ENCODE measurements at regions not wholly inside any gene's neighbourhood (a gene's known extent, or its start where the extent isn't known, plus 50 kb on each side); places are given as distances from the start of the nearest gene placed in this dataset.
"Not testable (repeated sequence)": the region's sequence is repeated elsewhere in the genome, so short reads cannot be mapped to it uniquely, and the experiment has no call there.

DNA sequence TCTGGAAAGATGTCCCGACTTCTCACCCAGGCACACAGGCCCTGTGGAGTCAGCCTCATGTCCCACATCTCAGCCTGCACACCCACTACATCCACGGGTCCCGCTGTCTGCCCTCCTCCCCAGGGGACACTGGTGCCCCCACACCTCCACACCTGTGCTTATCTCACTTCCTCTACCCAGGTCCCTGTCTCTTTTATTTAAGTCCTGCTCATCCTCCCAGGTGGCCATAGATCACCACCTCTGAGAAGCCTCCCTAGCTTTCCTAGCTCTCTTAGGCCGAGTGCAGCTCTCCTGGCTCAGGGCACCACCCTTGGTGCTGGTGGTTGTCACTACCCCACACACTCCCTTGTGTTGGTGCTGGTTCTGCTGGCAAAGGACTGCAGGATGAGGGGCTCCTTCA lies 143.6 kb upstream of the PITX1 start:
- no peak for DNase-seq

DNA sequence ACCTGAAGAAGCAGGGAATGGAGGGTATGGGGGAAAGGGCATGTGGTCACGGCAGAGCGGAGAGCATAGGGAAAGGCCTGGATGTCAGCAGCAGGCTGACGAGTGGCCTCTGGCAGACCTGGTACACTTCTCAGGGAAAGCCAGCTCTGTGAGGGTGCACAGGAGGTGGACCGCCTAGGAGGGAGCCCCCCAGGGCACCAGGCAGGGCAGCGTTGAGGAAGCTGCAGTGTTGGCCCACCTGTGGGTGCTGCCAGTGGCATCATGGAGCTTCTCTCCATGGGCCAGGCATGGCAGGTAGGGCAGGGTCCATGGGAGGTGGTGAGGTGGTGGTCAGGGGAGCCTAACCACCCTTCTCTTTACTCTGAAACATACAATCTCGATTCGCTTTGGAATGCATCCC lies 143.0 kb upstream of the PITX1 start:
- DNase-seq: no peak

DNA sequence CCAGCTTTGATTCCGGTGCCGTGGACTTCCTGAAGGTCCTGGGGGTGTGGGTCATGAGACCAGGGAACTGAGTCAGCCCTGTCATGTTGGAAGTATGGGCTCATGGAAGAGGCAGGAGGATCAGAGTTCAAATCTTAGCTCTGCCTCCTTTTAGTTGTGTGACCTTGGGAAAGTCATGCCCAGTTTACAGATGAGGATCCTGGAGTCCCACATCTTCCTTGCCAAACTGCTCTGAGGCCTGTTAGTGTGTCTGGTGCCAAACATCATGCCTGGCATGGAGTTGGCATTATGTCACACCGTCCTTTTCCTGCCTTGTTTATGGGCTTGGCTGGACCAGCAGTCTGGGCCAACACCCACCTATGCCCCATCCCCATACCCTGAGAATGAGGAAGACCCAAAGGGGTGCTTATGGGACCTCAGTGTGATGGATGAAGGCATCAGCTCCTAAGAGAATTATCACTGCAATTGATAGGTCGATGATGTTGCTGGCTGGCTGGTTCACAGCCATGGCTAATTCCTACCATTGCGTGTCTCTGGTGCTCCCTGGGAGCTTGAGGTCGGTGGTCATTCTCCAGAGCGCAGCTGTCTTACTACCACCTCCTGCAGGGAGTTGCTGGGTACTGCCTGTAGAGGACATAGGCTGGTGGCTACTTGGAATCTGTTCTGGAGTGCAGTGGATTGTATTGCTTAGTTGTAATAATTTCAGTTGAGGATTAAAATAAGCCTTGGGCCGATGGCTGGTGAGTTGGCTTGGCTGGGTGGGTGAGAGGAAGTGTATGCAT lies 140.5 kb upstream of the PITX1 start:
- no peak for DNase-seq

DNA sequence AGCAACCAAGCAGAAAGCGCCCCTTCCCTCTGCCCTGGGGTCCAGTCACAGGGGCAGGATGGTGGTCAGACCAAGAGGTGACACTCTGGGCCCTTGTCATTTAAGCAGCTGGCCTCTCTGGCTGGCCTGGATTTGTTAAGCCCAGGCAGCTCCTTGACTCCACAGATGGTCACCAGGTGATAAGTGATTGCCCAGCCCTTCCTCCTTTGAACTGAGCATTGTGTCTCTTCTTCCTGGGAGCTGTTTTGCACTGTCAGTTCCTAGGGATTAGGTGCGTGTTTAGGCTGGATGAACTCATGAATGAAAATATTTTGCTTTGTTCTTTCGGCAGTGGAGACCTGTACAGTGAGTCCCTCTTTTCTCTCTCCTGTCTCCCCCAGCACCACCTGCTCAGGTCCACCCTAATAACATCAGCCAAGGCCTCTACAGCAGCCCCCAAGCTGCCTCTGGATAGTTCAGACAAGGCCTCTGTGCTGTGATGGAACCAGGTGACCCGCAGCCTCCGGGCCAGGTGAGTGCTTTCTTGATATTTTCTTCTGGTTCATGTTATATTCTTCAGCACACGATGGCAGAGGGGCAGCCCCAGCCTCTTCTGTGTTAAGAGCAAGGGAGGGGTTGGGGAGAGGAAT lies 139.7 kb upstream of the PITX1 start:
- no peak for DNase-seq

DNA sequence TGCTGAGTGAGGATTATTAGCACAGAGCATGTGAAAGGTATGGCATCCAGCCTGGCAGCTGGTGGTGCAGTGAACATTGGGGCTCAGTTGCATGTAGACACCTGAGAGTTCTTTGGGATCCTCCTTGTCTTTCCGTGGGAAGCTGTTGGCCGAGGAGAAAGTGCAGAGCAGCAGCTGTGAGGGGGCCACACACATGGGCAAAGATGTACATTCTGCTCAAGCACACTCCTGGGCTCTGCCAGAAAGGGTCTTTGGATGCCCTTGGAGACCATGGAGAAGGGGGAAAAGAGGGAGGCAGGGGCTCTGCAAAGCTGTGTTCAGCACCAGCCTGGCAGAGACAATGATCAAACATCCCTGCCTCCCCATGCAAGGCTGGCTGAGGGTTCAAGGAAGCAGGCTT lies 138.7 kb upstream of the PITX1 start:
- no peak for DNase-seq

DNA sequence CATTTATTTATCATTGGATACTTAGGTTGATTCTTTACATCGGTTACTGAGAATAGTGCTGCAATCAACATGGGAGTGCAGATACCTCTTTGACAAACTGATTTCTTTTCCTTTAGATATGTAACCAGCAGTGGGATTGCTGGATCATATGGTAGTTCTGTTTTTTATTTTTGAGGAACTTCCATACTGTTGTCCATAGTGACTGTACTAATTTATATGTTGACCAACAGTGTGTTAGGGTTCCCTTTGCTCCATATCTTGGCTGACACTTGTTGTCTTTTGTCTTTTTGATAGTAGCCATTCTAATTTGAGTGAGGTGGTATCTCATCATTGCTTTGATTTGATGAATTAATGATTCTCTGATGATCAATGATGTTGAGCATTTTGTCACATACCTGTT lies 137.3 kb upstream of the PITX1 start:
- DNase-seq: no peak

DNA sequence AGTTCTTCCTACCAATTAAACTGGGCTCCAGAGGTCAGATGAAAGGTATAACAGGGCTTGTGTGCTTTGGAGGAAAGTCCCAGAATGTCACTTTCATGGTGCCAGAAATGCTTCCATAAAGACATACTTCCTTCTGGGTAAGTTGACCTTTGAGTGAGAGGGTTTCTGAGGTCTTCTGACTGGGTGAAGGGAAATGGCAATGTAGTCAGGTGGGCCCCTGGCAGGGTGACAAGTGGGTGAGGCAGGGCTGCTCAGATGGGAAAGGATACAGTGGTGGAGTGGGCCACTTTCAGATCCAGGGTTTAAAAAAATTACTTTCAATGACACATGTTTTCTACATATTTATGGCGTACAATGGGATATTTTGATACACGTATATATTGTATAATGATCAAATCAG lies 136.5 kb upstream of the PITX1 start:
- no peak for DNase-seq

DNA sequence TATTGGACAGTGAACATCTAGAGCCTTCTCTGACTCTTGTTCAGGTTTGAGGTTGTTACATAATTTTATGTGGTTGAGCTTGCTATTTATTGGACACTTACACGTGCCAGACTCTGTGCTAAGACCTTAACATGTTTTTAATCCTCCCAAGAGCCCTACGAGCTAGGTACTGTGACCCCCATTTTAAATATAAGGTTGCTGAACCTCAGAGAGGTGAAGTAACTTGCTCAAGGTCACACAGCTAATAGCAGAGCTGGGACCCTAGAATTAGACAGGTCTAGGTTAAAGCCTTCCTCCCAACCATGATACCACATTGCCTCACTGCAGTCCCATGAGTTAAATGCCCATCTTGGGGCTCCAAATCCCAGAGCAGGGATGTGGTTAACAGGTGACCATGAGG lies 135.7 kb upstream of the PITX1 start:
- DNase-seq: no peak

DNA sequence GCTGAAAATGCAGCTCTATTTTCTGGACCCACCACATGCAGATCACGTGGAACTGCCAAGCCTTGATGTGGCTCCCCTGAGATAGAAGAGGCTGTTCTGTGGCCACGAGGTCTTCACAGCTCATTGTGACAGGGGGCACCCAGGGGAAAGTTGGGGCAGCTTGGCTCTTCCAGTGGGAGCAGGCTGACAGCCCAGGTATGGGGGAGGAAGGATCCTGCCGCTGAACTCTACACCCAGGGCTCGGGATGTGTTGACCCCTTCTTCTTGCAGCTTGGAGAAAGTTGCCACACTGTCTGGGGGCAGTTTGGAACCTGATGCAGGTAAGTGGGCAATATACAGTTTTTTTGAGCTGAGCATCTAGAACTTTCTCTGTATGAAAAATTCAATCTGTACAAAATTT lies 133.6 kb upstream of the PITX1 start:
- DNase-seq: no peak

DNA sequence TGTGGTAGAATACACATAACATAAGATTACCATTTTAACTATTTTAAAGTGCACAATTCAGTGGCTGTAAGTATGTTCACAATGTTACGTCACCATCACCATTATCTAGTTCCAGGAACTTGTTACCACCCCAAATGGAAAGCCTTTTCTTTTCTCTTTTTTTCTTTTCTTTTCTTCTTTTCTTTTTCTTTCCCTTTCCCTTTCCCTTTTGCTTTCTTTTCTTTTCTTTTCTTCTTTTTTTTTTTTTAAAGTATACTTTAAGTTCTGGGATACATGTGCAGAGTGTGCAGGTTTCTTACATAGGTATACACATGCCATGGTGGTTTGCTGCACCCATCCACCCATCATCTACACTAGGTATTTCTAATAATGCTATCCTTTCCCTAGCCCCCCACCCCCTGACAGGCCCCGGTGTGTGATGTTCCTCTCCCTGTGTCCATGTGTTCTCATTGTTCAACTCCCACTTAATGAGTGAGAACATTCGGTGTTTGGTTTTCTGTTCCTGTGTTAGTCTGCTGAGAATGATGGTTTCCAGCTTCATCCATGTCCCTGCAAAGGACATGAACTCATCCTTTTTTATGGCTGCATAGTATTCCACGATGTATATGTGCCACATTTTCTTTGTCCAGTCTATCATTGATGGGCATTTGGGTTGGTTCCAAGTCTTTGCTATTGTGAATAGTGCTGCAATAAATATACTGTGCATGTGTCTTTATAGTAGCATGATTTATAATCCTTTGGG lies 131.0 kb upstream of the PITX1 start:
- DNase-seq: not testable (repeated sequence)

DNA sequence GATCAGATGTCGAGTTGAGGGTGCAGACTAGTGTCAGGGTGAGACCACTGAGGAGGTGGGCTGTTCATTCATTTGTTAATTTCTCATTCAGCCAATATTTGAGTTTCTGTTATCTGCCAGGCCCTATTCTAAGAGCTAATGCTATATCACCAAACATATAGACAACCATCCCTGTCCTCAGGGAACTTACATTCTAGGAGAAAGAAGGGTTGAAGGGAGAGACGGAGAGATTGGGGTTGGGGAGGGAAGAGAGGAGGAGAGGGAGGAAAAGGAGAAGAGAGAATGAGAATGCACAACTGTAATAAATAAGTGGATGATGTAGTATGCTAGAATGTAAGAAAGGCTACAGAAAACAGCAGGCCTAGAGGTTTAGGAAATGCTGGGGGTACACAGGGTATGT lies 129.9 kb upstream of the PITX1 start:
- DNase-seq: no peak

DNA sequence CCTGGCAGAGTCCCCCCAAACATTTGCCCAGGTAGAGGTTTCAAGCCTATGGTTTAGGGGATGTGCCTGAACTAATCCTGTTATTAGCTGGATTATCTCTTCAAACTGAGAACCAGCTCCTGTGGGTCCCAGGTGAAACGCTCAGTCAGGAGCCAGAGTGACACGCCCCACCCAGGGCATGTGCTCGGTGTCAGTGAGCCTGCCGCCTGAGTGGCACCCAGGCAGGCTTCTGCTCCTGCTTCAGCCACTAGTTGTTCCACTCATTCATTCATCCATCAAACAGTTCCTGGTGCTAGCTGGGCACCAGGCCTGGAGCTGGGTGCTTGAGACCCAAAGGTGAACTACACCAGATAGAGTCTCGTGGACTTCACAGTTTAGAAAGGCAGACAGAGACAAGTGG lies 129.4 kb upstream of the PITX1 start:
- DNase-seq: no peak

DNA sequence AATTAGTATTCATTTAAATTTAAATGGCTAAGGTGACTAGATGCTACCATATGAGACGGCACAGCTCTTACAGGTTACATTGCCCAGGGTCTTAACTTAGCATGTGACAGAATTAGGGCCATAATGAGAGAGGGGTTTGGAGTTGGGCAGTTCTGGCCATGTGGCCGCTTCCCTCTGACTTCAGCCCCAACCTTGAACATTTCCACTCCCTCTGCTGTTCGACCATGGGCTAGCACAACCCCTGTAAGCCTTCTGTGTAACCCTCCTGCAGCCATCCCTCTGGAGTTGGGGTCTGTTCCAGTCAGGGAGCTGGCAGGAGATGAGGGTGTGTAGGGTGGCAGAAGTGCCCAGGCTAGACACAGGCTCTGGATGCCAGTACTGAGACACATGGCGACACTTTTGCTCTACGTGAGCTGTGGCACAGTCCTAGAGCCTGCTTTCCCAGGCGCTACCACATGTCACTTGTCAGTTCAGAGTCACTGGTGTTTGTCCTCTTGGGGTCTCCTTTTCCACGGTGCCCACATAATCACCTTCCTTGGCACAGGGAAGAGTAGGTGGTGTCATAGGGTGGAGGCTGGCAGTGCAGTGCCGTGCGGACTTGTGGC lies 128.7 kb upstream of the PITX1 start:
- no peak for DNase-seq

DNA sequence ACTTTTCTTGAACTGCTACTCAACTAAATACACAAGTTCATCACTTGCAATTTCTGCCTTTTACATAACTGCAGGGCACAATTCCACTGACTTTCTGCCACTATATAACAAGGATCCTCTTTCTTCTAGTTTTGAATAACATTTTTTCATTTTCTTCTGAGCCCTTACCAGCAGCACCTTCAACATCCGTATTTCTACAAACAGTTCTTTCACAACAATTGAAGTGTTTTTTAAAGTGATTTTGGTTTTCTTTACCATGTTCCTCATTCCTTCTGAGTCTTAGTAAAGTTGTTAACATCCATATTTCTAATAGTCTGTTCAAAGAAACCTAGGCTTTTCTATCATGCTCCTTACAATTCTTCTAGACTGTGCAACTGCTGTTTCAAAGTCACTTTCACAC lies 127.2 kb upstream of the PITX1 start:
- no peak for DNase-seq

DNA sequence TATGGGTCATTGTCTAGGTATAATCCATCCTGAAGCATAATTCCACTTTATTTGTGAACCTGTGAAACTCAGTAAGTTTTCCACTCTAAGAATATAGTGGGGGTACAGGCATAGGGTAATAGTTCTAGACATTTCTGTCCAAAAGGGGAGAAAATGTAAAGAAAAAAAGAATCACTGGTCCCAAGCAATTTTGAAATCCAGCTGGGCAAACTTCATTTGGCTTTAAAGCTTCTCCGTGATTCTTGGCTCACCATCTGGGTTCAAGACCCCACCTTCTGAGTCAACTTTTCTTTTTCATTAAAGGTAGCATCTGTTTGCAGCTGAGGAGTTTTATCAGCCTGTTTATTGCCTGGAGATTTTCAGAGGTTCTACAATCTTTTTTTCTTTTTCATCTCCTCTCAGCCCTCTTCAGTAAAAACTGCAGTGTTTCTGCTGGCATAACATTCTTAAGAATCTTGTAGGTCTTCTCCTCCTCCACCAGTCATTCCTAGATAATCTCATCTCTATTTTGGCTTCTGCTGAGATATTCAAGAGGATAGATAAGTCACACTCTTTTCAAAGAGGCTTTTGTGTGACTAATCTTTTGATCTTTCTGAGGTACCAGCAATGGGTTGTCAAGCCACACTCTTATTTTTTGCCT lies 126.1 kb upstream of the PITX1 start:
- no peak for DNase-seq

DNA sequence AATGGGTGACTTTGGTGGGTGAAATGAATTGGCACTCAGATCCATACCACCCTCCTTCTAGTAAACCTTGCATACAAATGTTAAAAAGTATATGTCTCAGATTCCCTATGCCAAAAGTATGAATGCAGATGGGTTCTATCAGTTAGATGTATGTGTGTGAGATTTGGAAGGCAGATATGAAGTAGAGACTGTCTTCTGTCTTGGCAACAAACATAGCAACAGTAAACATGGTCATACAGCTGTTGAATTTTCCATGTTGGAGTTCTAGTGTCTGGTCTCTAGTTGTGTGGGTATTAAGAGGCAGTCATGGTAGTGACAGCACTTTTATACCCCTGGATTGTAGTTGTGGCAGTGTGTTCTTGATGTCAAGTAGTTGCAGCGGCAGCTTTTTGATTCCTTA lies 125.6 kb upstream of the PITX1 start:
- no peak for DNase-seq

DNA sequence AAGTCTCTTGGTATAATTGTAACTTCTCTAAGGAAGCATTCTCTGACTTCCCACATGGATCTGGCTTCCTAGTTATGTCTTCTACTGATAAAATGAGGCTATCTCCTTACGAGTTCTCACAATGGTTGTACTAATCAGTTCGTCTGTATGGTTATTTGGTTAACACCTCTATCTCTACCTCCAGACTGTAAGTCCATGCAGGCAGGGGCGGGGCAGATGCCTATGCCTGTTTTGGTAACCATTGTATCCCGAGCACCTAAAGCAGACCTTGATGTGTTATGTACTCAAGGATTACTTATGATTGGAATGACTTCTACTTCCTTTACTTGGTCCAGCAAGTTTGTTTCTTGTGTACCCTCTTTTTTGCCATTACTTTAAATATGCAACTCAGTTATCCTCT lies 125.0 kb upstream of the PITX1 start:
- no peak for DNase-seq

DNA sequence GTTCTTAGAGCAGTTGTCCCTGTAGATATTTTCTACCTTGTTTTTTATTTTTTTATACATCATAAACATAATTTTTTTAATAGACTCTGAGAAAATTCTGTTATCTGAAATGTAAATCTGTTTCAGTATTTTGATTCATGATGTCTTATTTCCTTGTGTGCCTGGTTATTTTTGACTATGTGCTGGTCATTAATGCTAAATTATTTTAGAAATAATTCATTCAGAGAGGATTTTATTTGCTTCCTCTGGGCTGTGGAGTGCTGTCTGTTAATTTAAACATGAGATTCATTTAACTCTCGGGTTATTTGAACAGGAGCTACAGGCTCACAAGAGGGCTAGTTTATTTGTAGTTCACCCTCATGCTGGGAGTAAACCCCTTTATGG lies 124.3 kb upstream of the PITX1 start:
- DNase-seq: no peak

DNA sequence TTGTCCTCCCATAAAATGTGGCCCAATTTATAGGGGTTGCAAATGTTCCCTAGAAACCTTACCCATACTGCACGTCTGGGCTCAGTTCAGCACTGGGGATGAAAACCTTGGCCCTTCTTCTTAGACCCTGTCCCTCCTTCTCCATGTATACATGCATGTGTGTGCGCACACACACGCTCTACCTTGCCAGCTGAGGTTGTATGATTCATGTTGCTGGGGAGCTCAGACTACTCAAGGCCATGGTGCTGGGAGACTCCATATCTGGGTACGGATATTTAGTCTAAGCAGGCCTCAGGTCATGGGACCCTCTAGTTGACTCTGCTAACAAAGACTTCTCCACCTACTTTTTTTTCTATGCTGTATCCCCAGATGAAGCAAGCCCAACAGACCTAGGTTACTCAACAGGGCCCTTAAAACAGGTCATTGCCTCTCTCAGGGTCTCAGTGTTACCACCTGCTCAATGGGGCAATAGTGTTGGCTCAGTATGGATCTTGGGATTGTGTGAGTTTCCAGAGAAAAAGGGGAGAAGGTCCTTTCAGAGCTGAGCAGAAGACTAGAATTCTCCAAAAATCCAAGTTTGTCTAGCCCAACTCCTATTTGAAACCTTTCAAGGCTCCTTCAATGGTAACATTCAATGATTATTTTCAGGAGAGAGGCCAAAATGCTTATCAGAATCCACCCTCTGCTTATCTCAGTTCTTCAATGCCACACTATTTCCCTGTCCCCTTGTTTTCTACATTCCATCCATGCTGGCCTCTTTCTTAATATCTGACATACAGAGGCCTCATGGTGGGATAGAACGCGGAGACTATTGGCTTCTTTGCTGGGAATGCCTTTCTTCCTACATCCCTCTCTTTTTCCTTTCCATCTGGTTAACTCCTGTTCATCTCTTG lies 123.6 kb upstream of the PITX1 start:
- no peak for DNase-seq

DNA sequence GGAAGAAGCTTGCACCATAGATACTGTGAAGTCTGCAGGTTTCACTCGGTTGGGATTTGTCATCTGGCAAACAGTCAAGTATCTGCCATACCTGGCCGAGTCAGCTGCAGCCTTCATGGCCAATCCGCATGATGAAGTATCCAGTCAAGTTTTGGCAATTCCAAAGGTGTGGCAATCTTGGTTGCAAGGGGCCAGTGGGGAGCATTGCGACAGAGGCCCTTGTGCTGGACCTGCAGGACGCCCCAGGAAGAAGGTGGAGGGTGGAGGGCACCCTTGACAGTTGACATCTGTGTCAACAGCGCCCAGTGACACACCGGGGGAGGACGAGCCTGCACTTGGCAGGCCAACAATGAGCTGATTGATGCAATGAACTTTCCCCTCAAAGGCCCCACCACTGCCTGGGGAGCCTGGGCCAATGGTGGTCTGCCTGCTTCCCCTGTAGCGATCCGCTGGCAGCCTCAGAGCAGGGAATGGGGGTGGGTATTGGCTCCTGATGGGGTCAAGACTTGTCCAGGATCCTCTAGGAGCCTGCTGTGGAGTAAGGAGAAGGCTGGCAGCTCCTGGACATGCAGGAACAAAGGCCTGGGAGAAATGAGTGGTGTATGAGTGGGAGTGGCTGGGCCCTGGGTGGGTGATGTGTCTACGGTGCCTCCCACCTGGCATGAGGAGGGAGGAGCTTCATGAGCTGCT lies 122.8 kb upstream of the PITX1 start:
- no peak for DNase-seq

DNA sequence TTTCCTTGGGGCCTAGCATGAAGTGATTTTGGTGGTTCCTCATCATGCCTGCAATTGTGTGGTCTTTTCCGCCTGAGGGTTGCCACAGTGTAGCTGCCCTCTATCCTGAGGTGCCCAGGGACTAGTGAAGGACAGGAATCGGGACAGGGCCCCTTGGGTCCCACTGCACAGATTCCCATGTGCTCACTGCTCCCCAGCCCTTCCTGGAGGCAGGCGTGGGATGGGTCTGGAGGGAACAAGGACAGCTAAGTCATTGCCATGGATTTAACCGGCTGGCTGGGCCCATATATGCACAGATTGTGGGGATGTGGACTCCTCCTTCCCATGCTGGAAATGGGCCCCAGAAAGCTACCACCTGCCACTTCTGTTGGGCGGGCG lies 122.3 kb upstream of the PITX1 start:
- no peak for DNase-seq
